ENCODE measurements at regions not wholly inside any gene's neighbourhood (a gene's known extent, or its start where the extent isn't known, plus 50 kb on each side); places are given as distances from the start of the nearest gene placed in this dataset.
"Not testable (repeated sequence)": the region's sequence is repeated elsewhere in the genome, so short reads cannot be mapped to it uniquely, and the experiment has no call there.

- not testable (repeated sequence) for H3K9me3 ChIP-seq; DNase-seq (ENCODE audit: low spot score); H3K27ac ChIP-seq; H3K4me3 ChIP-seq; H3K27me3 ChIP-seq; H3K36me3 ChIP-seq; H3K4me1 ChIP-seq
Measured at GRCh38 chr14:19052977-19053376, 85.7 kb downstream of the POTEM start.

GRCh38 chr14:19053426-19054050 is 86.3 kb downstream of the POTEM start:
- not testable (repeated sequence) for DNase-seq (ENCODE audit: low spot score); H3K36me3 ChIP-seq; H3K27me3 ChIP-seq; H3K27ac ChIP-seq; H3K4me3 ChIP-seq; H3K9me3 ChIP-seq; H3K4me1 ChIP-seq

GRCh38 chr14:19054108-19054721 is 87.0 kb downstream of the POTEM start:
- not testable (repeated sequence) for H3K27ac ChIP-seq; H3K9me3 ChIP-seq; DNase-seq (ENCODE audit: low spot score); H3K4me3 ChIP-seq; H3K4me1 ChIP-seq; H3K36me3 ChIP-seq; H3K27me3 ChIP-seq

- not testable (repeated sequence) for H3K36me3 ChIP-seq; H3K9me3 ChIP-seq; H3K27me3 ChIP-seq; DNase-seq (ENCODE audit: low spot score); H3K4me3 ChIP-seq; H3K4me1 ChIP-seq; H3K27ac ChIP-seq
Measured at GRCh38 chr14:19054934-19055333, 87.7 kb downstream of the POTEM start.

GRCh38 chr14:19059066-19059465 is 91.8 kb downstream of the POTEM start:
- H3K27me3 ChIP-seq; H3K4me1 ChIP-seq; H3K36me3 ChIP-seq; H3K27ac ChIP-seq; DNase-seq (ENCODE audit: low spot score); H3K4me3 ChIP-seq; H3K9me3 ChIP-seq: not testable (repeated sequence)

GRCh38 chr14:19061689-19062450 is 94.6 kb downstream of the POTEM start:
- DNase-seq (ENCODE audit: low spot score); H3K4me1 ChIP-seq; H3K27ac ChIP-seq: not testable (repeated sequence)

GRCh38 chr14:19068957-19069356 is 101.7 kb downstream of the POTEM start:
- H3K36me3 ChIP-seq; H3K4me3 ChIP-seq; H3K27ac ChIP-seq; H3K9me3 ChIP-seq; DNase-seq (ENCODE audit: low spot score); H3K4me1 ChIP-seq; H3K27me3 ChIP-seq: not testable (repeated sequence)

More at GRCh38 chr14:19061689-19062450, 94.6 kb downstream of the POTEM start:
- not testable (repeated sequence) for H3K36me3 ChIP-seq, H3K27me3 ChIP-seq, H3K9me3 ChIP-seq, H3K4me3 ChIP-seq

GRCh38 chr14:19072518-19072917 is 105.3 kb downstream of the POTEM start:
- H3K4me3 ChIP-seq; H3K4me1 ChIP-seq; DNase-seq (ENCODE audit: low spot score); H3K9me3 ChIP-seq; H3K27me3 ChIP-seq; H3K27ac ChIP-seq; H3K36me3 ChIP-seq: not testable (repeated sequence)

GRCh38 chr14:19088632-19089031 is 121.4 kb downstream of the POTEM start:
- not testable (repeated sequence) for H3K4me3 ChIP-seq; H3K36me3 ChIP-seq; H3K4me1 ChIP-seq; DNase-seq (ENCODE audit: low spot score); H3K27me3 ChIP-seq; H3K27ac ChIP-seq; H3K9me3 ChIP-seq

GRCh38 chr14:19093227-19093626 is 126.0 kb downstream of the POTEM start:
- H3K27ac ChIP-seq; H3K36me3 ChIP-seq; DNase-seq (ENCODE audit: low spot score); H3K9me3 ChIP-seq; H3K27me3 ChIP-seq; H3K4me3 ChIP-seq; H3K4me1 ChIP-seq: not testable (repeated sequence)

GRCh38 chr14:19094731-19095130 is 127.5 kb downstream of the POTEM start:
- H3K36me3 ChIP-seq; H3K4me1 ChIP-seq; H3K4me3 ChIP-seq; H3K9me3 ChIP-seq; H3K27ac ChIP-seq; H3K27me3 ChIP-seq; DNase-seq (ENCODE audit: low spot score): not testable (repeated sequence)

- H3K27ac ChIP-seq; H3K36me3 ChIP-seq; H3K4me1 ChIP-seq; H3K4me3 ChIP-seq; H3K27me3 ChIP-seq; DNase-seq (ENCODE audit: low spot score); H3K9me3 ChIP-seq: not testable (repeated sequence)
Measured at GRCh38 chr14:19095167-19095566, 127.9 kb downstream of the POTEM start.

- not testable (repeated sequence) for DNase-seq (ENCODE audit: low spot score); H3K4me1 ChIP-seq; H3K27me3 ChIP-seq; H3K36me3 ChIP-seq; H3K9me3 ChIP-seq; H3K27ac ChIP-seq; H3K4me3 ChIP-seq
Measured at GRCh38 chr14:19096467-19096866, 129.2 kb downstream of the POTEM start.

GRCh38 chr14:19096876-19097275 is 129.6 kb downstream of the POTEM start:
- not testable (repeated sequence) for H3K36me3 ChIP-seq

GRCh38 chr14:19097306-19097705 is 130.1 kb downstream of the POTEM start:
- H3K9me3 ChIP-seq; H3K27me3 ChIP-seq; H3K36me3 ChIP-seq; H3K27ac ChIP-seq; H3K4me3 ChIP-seq; H3K4me1 ChIP-seq; DNase-seq (ENCODE audit: low spot score): not testable (repeated sequence)

More at GRCh38 chr14:19096876-19097275, 129.6 kb downstream of the POTEM start:
- not testable (repeated sequence) for H3K27me3 ChIP-seq; H3K9me3 ChIP-seq; H3K4me1 ChIP-seq; H3K4me3 ChIP-seq; H3K27ac ChIP-seq; DNase-seq (ENCODE audit: low spot score)

All from right atrium auricular region (tissue), 2 donors.